ENCODE measurements at regions not wholly inside any gene's neighbourhood (a gene's known extent, or its start where the extent isn't known, plus 50 kb on each side); places are given as distances from the start of the nearest gene placed in this dataset.

GRCh38 chr13:111467111-111467890 lies 146.9 kb downstream of the TEX29 start:
- in situ Hi-C loops (cut with HindIII; ENCODE audit: low pct_unique_long_range_greater_than_20kb, low sequenced_read_pairs) = no loop called here
- no peak for DNase-seq (ENCODE audit: low read depth in 1 of 2, low spot score in 1 of 2)
- no peak for TF ChIP-seq JUND (IDR thresholded peaks at IDR 0.05; ENCODE audit: low read depth)

- DNase-seq (ENCODE audit: low read depth in 1 of 2, low spot score in 1 of 2) = no peak
- in situ Hi-C loops (cut with HindIII; ENCODE audit: low pct_unique_long_range_greater_than_20kb, low sequenced_read_pairs) = no loop called here
- TF ChIP-seq JUND (IDR thresholded peaks at IDR 0.05; ENCODE audit: low read depth) = no peak
Measured at GRCh38 chr13:111468037-111468959, 147.9 kb downstream of the TEX29 start.

- in situ Hi-C loops (cut with HindIII; ENCODE audit: low pct_unique_long_range_greater_than_20kb, low sequenced_read_pairs) = no loop called here
- DNase-seq (ENCODE audit: low read depth in 1 of 2, low spot score in 1 of 2) = no peak
- no peak for TF ChIP-seq JUND (IDR thresholded peaks at IDR 0.05; ENCODE audit: low read depth)
Measured at GRCh38 chr13:111469450-111469849, 149.0 kb downstream of the TEX29 start.

- no peak for TF ChIP-seq JUND (IDR thresholded peaks at IDR 0.05; ENCODE audit: low read depth)
- DNase-seq (ENCODE audit: low read depth in 1 of 2, low spot score in 1 of 2) = no peak
- in situ Hi-C loops (cut with HindIII; ENCODE audit: low pct_unique_long_range_greater_than_20kb, low sequenced_read_pairs) = no loop called here
Measured at GRCh38 chr13:111469916-111470506, 149.6 kb downstream of the TEX29 start.

- in situ Hi-C loops (cut with HindIII; ENCODE audit: low pct_unique_long_range_greater_than_20kb, low sequenced_read_pairs) = no loop called here
- TF ChIP-seq JUND (IDR thresholded peaks at IDR 0.05; ENCODE audit: low read depth) = no peak
- no peak for DNase-seq (ENCODE audit: low read depth in 1 of 2, low spot score in 1 of 2)
Measured at GRCh38 chr13:111470933-111471332, 150.5 kb downstream of the TEX29 start.

GRCh38 chr13:111472083-111472482 lies 151.6 kb downstream of the TEX29 start:
- no peak for TF ChIP-seq JUND (IDR thresholded peaks at IDR 0.05; ENCODE audit: low read depth)
- in situ Hi-C loops (cut with HindIII; ENCODE audit: low pct_unique_long_range_greater_than_20kb, low sequenced_read_pairs) = no loop called here
- no peak for DNase-seq (ENCODE audit: low read depth in 1 of 2, low spot score in 1 of 2)

- DNase-seq (ENCODE audit: low read depth in 1 of 2, low spot score in 1 of 2) = no peak
- TF ChIP-seq JUND (IDR thresholded peaks at IDR 0.05; ENCODE audit: low read depth) = no peak
- in situ Hi-C loops (cut with HindIII; ENCODE audit: low pct_unique_long_range_greater_than_20kb, low sequenced_read_pairs) = no loop called here
Measured at GRCh38 chr13:111472559-111473460, 152.4 kb downstream of the TEX29 start.

- in situ Hi-C loops (cut with HindIII; ENCODE audit: low pct_unique_long_range_greater_than_20kb, low sequenced_read_pairs) = no loop called here
- TF ChIP-seq JUND (IDR thresholded peaks at IDR 0.05; ENCODE audit: low read depth) = no peak
- DNase-seq (ENCODE audit: low read depth in 1 of 2, low spot score in 1 of 2) = peak; percentile 71 to 72
Measured at GRCh38 chr13:111474136-111475002, 153.9 kb downstream of the TEX29 start.

GRCh38 chr13:111475488-111475887 lies 155.0 kb downstream of the TEX29 start:
- DNase-seq (ENCODE audit: low read depth in 1 of 2, low spot score in 1 of 2) = no peak
- no peak for TF ChIP-seq JUND (IDR thresholded peaks at IDR 0.05; ENCODE audit: low read depth)
- in situ Hi-C loops (cut with HindIII; ENCODE audit: low pct_unique_long_range_greater_than_20kb, low sequenced_read_pairs) = no loop called here

- in situ Hi-C loops (cut with HindIII; ENCODE audit: low pct_unique_long_range_greater_than_20kb, low sequenced_read_pairs) = no loop called here
- DNase-seq (ENCODE audit: low read depth in 1 of 2, low spot score in 1 of 2) = no peak
- no peak for TF ChIP-seq JUND (IDR thresholded peaks at IDR 0.05; ENCODE audit: low read depth)
Measured at GRCh38 chr13:111476197-111476596, 155.8 kb downstream of the TEX29 start.

- TF ChIP-seq JUND (IDR thresholded peaks at IDR 0.05; ENCODE audit: low read depth) = no peak
- no peak for DNase-seq (ENCODE audit: low read depth in 1 of 2, low spot score in 1 of 2)
- in situ Hi-C loops (cut with HindIII; ENCODE audit: low pct_unique_long_range_greater_than_20kb, low sequenced_read_pairs) = no loop called here
Measured at GRCh38 chr13:111479412-111479811, 159.0 kb downstream of the TEX29 start.

Measured in T47D (cell line).